GM21825 (cell line): ENCODE measurements at regions not wholly inside any gene's neighbourhood (a gene's known extent, or its start where the extent isn't known, plus 50 kb on each side); places are given as distances from the start of the nearest gene placed in this dataset.

Experiments used
- ATAC-seq: cut with Tn5 transposase; IDR thresholded peaks from one replicate; pipeline ENCODE4 v1.9.1; 2021; ENCODE audit warnings: mild to moderate bottlenecking, moderate library complexity; ENCODE audit not compliant: unreplicated experiment

DNA sequence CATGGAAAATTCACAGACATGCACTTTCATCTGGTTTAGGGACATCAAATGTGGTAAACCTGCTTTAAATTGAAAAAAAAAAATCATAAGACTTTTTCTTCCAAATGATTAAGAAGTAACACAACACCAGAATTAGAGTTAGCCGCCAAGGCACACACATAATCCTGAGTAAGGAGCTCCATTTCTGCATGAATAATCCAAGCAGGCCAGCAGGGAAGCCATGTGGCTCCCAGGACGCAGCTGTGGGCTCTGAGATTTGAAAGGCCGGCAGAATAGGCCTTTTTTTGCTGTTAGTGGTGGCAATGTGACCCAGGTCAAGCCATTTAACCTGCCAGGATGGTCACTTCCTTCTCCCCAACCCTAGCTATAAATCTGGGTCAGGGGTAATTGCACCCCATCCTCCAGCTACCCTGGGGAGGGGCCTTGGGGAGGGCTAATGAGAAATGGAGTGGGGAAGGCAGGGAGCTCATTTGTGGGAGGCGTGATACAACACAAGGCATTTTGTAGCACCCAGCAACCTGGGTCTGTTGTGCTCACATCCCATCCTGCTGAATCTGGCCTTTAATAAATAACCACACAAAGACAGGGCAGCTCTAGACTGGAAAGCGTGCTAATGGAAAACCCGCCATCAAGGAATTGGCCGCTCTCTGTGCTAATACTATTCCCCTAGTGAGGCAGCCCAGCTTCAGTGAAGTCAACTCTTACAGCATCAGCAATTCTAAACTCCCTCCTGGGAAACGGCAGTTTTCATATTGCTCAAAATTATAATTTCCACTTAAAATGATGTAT, 178.5 kb downstream of the RHOU start:
- no peak for ATAC-seq

DNA sequence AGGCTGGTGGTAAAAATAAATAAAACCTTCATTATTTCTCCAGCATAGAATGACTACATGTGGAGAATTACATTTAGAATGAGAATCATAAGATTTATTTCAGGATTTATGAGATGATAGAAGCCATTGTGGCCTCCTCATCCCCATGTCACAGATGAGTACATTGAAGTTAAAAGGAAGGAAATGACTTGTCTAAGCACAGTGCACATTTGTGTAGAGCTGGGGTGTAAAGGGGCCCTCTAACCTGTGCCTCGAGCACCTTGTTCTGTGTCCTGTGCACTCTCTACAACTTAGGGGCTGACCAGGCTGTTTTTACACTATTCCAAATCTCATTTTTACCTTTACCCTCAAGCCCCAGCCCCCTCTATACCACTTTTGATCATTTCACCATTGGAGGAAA, 179.4 kb downstream of the RHOU start:
- no peak for ATAC-seq

DNA sequence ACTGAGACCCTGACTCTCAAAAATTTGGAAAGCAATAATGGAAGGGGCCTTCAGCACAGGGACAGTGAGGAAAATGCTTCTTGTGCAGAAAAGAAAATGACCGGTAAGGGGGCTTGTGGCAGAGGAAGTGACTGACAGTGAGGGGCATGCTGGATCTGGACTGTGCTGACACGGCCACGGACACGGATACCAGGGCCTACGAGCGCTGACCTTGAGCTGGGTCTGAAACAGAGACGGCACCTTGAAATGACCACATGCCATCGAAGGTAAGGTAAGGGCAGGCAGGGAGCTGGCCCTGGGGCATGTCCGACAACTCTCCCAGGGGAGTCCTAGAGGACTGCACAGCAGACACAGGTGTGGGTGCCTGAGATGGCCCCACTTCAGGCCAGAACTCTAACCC, 182.1 kb downstream of the RHOU start:
- no peak for ATAC-seq

DNA sequence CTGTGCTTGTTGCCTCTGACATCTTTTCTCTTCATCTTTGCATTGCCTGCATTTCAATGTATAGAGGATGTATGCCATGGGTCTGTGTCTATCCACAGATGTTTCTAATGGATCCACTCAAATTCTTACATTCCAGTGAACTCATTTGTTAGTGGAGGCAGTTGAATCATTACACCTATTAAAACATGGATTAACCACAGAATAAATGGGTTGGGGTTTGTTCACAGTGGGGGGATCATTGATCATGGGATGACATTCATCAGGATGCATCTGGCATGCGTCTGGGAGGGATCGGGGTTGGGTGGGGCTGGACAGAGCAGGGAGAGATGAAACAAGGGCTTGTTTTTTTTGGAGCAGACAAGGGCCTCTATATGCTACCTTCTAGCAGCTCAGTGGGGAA, 182.5 kb downstream of the RHOU start:
- no peak for ATAC-seq

DNA sequence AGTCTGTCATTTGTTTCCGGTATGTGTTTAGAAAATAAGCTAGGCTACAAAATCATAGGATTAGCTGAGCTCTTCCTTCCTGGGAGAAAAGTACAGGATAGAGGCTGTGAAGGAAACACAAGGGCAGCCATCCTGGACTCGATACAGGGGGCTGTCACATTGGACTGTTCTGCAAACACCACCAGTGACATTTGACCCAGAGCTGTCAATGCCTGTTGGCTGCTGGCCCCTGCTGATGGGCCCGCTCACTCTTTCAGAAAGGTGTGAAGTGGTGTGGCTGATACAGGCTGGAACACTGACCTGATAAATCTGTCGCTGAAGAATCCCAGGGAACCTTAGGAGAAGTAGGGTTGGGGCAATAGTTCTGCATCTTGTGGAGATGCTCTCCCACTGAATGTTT, 183.1 kb downstream of the RHOU start:
- ATAC-seq, result no peak

DNA sequence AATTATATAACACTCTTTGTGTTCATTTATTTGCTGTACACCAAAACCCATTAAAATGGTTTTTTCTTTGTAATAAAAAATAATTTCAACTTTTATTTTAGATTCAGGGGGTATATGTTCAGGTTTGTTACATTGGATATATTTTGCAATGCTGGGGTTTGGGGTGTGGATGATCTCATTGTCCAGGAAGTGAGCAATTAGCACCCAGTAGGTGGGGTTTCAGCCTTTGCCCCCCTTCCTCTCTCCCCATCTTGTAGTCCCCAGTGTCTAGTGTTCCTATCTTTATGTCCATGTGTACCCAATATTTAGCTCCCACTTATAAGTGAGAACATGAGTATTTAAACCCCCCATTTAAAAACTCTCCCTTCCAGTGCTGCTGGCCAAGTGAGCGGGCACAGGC, 184.6 kb downstream of the RHOU start:
- ATAC-seq, result no peak

DNA sequence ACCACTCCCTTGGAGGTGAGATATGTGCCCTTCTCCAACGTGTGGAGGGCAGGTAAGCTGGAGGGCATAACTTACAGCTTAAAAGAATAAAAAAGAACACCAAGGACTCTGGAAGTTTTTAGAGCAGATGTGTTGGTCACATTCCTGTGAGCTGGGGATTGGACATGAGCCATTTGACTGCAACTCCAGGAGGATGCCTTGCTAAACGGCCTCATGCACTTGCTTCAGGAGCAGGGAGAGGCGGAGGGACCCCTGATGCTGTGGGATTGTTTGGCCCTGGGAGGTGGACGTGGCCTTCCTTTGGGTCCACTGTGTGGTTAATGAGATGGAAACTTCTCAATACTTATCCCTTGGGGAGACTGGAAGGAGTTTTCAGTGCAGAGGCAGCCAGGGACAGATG, 185.6 kb downstream of the RHOU start:
- no peak for ATAC-seq

DNA sequence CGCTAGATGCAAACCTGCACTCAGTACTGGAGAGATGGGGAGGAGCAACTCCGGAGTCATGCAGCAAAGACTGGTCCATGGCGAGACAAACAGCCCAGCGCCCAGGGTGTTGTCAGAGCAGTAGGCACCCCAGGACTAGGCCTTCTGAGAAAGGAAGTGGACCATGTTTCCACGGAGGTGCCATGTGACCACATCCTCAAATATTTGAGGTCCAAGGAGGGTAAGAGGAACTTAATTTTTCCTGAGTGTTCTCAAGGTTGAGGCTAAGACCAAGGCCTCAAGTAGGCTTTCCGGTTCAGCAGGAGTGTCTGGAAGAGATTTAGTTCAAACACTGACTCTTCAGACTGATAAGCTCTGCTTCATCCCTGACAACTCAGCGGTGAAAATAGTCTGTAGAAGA, 186.2 kb downstream of the RHOU start:
- no peak for ATAC-seq

DNA sequence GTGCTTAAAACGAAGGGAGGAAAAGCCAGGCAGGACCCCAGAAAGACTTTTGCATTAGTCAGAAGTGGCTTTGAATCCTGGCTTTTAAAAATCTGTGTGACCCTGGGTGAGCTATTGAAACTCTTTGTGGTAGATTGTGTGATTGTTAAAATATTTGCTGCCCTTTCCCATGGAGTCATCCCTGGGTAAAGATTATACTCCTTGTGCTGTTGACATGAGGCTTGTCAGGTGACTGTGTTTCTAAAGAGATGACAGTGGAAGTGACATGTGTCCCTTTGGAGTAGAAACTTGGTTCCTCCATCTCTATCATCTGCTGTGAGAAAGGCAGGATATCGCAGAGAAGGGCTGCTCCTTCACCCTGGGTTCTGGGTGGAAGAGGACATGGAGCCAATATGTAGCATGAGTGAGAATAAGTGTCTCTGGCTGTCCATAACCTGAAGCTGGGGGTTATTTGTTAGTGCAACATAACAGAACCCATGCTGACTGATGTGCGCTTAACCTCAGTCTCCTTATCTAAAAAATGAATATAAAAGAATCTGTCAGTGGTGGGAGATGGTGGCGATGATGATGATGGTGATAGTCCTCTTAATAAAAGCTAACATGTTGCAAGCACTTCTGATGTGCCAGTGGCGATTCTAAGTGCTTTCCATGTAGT, 187.6 kb downstream of the RHOU start:
- ATAC-seq, result no peak

DNA sequence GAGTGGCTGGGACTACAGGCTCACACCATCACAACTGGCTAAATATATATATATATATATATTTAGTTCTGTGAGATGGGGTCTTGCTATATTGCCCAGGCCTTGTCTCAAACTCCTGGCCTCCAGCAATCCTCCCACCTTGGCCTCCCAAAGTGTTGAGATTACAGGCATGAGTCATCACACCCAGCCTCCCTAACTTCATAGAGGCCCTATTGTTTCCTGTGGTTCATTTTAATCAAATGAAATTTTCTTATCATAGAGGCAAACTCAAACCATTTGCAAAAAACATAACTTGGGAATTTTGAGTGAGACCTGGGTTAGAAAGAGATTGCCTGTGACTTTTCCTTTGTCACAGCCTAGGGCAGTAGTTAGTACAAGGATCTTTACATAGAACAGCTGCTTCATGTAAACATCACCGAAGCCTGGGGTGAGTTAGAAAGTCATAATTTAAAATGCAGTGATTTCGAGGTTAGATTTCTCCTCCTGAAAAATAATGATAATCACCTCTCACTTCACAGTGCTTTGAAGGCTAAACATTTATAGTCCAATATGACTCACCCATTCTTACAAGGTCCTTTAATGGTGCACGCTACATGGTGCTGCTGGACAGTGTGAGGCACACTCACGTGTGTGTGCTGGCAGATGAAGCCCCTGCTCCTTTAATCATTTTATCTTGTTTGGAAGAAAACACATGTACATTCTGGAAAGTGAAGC, 188.9 kb downstream of the RHOU start:
- ATAC-seq, result no peak

DNA sequence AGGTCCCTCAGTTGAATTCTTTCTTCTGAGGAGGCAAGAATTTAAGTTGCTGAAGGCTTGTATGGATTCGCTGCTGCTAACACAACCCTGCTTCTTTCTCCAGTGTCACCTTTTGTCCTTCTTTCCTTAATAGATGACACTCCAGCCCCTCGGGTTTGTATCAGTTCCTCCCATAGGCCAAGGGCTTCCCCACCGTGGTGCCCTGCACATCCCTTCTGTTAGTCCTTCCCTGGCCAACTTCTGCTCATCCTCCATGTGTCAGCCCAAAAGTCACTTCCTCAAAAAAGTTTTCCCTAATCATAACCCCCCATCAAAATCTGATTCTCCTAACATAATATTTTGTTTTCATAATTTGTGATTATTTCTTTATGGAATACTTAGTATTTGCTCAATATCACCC, 190.4 kb downstream of the RHOU start:
- ATAC-seq, result no peak

DNA sequence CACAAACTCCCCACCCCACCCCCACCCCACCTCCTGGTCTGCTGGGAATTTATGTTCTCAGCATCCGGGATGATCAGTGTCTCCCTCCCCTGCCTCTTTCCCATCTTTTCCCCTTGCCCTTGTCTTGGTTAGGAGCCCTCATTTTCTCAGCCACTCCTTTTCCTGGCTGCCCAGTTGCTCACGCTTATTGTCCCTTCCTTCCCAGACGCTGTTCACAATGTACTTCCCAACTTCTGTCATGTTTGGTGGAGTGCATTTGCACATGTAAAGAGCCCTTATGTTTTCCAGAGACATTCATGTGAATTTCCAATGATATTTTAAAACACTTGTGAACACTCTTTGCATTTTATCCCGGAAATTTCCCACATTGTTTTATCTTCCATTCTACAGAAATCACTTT, 192.1 kb downstream of the RHOU start:
- no peak for ATAC-seq

DNA sequence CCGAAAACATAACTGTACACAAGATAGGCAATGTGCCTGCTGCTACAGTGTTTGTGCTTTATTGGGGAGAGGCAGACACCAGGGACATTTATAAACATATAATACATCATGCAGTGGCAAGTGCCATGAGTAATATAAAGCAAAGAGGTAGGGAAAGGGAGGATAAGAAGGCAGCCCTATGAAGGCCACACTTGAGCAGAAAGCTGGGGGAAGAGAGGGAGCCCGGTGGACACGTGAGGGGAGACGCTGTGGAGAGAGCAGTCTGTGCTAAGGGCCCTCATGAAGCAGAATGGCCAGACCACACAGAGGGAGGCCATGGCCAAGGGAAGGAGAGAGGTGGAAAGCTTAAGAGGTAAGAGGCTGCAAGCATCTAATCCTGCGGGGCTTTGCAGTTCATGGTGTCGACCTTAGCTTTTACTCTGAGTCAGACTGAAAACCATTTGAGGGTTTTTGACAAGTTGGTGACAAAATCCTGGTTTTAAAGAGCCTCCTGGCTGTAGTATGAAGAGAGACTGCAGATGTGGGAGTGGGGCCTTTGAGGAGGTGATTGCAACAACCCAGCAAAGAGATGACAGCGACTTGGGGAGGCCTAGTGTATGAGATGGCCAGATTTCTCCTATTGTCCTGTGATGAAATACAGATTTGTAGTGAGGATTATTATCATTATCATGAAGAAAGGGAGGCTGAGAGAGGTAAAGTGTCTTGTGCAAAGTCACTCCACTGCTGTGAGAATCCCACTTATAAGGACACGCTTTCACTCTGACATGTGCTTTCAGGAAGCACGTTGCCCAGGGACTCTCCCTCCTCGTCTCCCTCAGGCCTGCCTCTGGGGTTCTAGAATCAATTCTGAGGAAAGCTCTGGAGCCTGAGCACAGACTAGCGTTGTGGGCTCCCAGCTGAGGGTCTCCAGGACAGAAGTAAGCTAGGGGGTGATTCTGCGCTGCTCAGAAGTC, 192.9 kb downstream of the RHOU start:
- no peak for ATAC-seq

DNA sequence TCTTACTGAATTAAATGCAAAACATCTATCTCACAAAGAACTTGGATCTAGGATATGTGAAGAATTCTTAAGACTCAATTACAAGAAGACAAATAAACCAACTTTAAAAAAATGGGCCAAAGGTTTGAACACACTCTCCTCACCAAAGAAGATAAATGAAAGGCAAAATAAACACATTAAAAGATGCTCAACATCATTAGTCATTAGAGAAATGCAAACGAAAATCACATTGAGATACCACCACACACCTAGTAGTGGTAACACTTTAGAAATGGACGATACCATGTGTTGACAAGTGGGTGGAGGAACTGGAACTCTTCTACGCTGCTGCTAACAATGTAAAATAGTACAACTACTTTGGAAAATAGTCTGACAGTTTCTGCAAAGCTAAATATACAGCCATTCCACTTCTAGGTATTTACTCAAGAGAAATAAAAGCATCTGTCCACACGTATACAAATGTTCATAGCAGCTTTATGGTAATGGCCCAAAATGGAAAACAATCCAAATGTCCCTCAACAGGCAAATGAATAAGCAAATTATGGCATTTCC, 194.3 kb downstream of the RHOU start:
- ATAC-seq, result no peak

DNA sequence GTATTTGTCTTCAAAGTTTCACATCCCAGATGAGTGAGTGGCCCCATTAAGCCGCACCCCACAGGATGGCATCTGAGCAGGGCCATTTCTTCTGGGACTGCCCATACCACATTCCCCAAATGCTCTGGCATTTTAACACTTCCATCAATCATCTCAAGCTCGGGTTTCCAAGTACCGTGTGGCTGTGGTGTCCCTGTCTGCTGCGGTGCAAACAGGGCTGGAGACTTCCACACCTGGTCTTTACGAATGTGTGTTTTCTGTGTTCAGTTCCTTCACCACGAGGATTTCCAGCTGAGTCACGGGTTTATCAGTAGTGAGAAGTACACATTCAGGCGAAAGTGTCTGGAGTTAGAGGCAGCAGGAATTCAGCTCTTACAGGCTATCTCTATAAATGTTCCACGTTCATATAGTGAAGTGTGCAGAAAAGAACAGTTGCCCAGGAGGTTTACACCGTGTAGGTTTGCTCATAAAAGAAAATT, 195.2 kb downstream of the RHOU start:
- no peak for ATAC-seq

DNA sequence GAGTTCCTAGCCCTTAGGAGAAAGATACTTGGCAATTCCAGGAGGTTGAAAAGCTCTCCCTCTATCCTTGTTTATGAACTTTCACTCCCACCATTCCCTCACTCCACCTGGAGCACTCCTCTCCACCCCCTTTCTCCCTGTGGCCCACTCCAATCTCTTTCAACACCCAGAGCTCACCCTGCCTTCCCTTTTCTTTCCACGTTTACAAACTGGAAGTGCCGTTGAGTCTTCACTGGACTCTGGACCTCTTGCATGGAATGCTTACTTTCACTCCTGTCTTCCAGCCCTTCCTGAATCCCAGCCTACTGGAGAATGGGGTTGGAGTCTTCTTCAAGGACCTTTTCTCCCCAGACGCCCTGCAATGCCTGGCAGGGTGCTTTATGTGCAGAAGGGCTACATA, 198.5 kb downstream of the RHOU start:
- no peak for ATAC-seq

DNA sequence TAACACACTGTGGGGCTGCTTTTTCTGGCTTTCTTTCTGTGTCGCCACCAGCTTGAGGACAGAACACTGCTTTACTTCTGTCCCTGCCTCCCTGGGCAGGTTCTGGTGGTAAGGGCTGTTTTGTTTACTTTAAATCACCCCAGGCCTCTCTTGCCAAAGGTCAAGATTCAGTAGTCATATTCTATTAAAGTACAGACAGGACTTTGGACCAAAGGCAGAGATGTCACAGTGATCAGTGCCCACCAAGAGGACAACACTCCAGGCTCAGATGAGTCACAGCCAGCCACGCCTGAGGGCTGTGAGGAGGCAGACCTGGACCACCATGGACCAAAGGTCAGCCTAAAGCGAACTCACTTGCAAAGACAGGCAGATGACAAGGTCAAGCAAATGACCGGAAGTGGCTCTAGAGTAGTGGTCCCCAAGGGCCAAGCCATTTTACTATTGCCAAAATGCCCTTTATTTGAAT, 200.0 kb downstream of the RHOU start:
- ATAC-seq, result no peak

DNA sequence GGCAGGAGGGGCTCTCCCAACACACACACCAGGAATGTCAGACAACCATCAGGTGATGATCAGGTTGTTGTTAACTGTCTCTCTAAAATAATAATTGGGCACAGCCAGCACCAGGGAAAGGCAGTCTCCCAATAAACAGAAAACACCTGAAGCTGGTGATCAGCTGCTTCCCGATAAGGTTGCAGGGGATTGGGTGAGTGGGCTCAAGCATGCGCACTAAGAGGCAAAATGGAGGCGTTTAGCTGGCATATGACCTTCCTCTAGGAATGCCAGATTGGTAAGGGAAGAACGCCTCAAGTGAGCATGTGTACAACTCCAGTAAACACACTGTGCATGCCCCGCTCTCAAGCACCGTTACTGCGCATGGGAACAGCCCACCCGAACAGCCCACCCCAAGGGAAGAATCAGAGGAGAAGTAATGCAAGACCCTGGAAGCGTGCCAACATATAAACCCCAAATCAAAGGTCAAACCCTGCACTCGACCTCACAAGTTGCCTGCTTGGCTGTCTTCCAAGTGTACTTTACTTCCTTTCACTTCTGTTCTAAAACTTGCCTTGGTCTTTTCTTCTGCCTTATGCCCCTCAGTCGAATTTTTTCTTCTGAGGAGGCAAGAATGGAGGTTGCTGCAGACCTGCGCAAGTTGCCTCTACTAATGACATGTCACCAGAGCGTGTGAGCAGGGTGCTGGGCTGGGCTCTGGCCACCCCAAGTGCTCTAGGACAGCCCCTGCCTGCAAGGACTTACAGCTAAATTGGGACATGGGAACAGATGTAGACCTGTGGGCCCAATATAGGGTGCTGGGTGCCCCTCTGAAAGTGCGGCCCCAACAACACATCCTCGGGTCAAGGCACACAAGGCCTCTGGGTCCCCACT, 200.8 kb downstream of the RHOU start:
- ATAC-seq, result no peak

DNA sequence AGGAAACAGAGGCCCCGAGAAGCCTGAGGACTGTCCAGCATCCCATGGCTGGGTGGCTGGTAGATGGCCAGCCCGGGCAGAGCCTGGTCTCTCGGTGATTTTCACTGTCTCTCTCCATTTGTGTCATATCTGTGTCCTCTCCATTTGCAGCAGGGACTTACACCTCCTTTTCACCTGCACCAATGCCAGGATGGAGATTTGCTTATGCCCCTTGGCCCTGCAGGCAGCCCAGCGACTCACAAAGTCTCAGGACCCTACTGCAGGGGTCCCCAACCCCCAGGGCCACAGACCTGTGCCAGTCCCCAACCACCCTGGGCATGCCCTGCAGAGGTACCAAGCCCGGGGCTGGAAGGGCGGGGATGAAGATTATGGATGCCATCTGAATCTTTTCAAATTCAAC, 201.6 kb downstream of the RHOU start:
- ATAC-seq, result no peak
